NCI-H2107 (cell line): ENCODE measurements at regions not wholly inside any gene's neighbourhood (a gene's known extent, or its start where the extent isn't known, plus 50 kb on each side); places are given as distances from the start of the nearest gene placed in this dataset.
"Not testable (repeated sequence)": the region's sequence is repeated elsewhere in the genome, so short reads cannot be mapped to it uniquely, and the experiment has no call there.

Experiments
- DNase-seq: peaks from one replicate; lab custom pipeline; 2025; lab: John Stamatoyannopoulos, UW

DNA sequence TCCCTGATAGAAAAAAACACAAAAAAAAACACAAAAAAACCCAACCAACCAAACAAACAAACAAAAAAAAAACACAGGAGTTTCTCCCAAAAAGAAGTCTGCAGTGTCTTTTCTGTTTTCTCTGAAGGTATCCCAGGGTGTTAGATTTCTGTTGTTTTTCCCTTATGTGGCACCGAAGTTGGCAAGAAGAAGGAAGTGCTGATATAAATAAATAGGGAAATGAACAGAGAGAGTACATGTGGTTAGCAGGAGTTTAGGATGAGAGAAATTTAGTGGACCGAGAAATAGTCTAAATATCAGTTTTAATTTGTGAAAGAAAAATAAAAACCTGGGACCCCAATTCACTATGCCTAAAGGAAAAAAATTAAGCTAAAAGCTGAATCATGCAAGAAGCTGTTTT, 287.0 kb upstream of the SGCG start:
- DNase-seq = no peak

DNA sequence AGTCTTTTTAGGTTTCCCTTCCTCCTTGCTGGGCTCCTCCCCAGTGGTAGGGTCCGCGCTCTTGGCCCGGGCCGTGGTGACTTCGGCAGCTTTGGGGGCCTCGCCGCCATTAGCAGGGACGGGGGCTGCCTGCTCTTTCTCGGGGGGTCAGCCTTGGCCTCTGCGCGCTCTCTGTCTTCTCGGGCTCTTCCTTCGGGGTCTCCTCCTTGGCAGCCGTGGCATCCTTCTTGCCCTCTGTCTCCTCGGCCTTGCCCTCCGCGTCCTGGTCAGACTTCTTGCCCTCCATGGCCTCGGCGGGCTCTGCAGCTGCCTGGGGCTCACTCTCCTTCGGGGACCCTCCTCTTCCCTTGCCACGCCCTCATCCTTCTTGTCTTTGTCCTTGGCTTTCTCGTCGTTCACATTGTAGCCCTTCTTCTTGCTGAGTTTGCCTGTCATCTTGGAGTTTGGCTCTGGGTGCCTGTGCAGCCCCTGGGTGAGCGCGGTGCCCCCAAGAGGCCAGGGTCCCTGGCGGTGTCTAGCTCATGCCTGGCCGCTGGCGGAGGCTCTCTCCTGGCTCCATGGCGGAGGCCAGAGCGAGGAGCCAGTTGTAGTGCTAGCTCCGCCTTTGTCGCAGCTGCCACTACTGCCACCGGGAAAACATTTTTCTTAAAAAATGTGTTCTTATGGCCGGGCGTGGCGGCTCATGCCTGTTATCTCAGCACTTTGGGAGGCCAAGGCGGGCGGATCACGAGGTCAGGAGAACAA, 283.0 kb upstream of the SGCG start:
- no peak for DNase-seq

DNA sequence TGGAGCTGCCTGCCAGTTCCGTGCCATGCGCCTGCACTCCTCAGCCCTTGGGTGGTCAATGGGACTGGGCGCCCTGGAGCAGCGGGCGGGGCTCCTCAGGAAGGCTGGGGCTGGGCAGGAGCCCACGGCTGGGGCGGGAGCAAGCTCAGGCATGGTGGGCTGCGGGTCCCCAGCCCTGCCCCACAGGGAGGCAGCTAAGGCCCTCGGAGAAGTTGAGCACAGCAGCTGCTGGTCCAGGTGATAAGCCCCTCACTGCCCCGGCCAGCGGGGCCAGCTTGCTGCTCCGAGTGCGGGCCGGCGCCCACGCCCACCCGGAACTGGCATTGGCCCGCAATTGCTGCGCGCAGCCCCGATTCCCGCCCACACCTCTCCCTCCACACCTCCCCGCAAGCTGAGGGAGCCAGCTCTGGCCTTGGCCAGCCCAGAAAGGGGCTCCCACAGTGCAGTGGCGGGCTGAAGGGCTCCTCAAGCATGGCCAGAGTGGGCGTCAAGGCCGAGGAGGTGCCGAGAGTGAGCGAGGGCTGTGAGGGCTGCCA, 280.3 kb upstream of the SGCG start:
- DNase-seq = not testable (repeated sequence)

- no peak for DNase-seq
These were observed 277.5 kb upstream of the SGCG start for GRCh38 chr13:22903301-22903700.

DNA sequence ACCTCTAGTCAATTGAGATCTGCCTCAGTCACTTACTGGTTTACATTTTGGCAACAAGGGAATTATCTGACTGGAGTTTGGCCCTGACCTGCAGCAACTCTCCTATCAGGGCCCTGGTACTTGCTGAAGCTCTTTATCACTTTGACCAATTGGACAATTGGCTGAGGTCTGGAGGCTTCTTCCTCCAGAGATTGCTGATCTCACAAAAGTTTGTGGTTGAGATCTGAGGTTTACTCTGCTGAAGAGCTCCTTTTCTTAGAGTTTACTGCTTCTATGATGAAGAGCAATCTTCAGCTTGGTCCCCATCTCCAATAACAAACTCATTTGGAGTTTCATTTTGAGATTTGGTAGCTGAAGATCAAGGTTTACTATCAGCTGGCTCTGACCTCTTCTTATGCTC, 276.9 kb upstream of the SGCG start:
- no peak for DNase-seq

DNA sequence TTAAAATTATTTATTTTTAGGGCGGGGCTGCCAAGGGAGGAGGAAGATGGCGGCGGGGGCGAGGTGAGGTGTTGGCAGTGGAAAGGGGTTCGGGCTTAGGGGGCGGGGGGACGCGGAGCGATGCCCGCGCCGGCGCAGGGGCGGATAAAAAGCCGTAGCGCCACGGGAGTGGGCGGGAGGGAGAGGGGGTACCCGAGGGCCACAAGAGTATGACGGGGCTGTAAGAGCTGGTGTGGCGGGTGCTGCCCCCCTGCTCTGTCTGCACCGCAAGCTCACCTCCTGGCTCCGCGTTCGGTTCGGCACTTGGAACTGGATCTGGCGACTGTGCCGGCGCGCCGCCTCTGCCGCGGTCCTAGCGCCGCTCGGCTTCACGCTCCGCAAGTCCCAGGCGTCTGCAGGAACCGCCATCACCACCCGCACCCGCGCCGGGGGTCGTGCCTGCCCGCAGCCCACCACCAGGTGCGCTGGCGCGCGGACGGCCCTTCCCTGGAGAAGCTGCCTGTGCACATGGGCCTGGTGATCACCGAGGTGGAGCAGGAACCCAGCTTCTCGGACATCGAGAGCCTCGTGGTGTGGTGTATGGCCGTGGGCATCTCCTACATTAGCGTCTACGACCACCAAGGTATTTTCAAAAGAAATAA, 265.2 kb upstream of the SGCG start:
- no peak for DNase-seq

DNA sequence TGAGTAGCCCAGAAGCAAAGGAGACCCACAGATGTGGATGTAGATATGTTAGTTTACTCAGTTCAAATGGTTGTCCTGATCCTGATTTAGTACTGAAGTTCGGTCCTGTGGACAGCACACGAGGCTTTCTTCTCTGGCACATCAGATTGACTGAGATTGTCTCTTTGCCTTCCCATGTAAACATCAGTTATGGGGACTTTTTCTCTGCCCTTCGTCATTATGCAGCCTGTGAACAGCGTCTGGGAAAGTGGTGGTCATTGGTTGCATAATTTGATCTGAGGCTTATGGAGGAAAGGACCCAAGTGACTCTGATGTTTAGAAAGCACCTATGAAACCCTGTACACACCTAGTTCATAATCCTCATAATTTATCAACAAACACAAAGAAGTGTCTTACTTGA, 264.5 kb upstream of the SGCG start:
- DNase-seq = not testable (repeated sequence)

GRCh38 chr13:22925881-22926747, 254.7 kb upstream of the SGCG start:
- no peak for DNase-seq

DNA sequence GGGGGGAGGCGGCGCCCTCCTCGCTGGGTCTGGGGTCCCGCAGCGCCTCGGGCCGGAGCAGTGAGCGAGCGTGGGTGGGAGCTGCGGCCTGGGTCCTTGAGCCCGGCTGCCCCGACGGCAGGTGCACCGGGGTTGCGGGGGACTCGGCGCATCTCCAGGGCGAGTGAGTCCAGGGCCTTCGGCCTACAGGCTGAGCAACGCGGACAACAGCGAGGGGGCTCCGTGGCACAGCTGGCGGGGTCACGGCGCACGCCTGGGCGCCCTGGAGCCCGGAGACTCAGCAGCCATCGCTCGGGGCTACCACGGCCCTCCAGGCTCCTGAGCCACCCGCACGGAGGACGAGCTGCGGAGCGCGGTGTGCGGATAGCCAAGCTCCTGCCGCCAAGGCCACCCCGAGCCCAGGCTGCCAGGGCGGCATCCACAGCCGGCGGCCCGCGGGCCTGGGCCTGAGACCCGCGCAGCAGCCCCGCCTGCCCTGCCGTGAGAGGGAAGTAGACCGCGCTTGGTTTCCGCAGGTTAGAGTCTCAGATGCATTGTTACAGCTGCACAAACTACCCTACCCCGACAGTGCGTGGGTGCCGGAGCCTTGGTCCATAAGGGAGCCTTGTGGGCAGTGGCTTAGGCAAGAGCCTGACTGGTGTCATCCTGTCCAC, 253.9 kb upstream of the SGCG start:
- no peak for DNase-seq

GRCh38 chr13:22927845-22928244, 252.9 kb upstream of the SGCG start:
- not testable (repeated sequence) for DNase-seq

GRCh38 chr13:22929381-22930126, 251.2 kb upstream of the SGCG start:
- no peak for DNase-seq

DNA sequence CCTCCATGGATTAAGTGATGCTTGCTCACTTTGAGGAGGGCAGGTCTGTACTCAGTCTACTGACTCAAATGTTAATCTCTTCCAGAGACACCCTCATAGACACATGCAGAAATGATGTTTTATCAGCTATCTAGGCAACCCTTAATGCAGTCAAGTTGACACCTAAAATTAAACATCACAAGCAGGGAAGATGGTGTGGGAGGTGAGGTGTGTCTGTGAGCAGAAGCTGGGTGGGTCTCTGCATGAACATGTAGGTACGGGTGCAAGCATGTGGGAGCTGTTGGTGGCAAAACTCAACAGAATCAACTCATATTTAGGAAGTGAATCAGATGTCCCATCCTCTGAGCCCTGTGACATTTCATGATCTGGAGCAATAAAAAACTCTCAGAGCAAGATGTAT, 249.2 kb upstream of the SGCG start:
- no peak for DNase-seq

- DNase-seq = not testable (repeated sequence)
These were observed 248.0 kb upstream of the SGCG start for GRCh38 chr13:22932632-22933412.

- DNase-seq = no peak
These were observed 247.1 kb upstream of the SGCG start for GRCh38 chr13:22933571-22934181.

- no peak for DNase-seq
These were observed 245.8 kb upstream of the SGCG start for GRCh38 chr13:22934744-22935523.

- no peak for DNase-seq
These were observed 244.6 kb upstream of the SGCG start for GRCh38 chr13:22936228-22936627.

GRCh38 chr13:22937241-22937640, 243.5 kb upstream of the SGCG start:
- no peak for DNase-seq

GRCh38 chr13:22937953-22938352, 242.8 kb upstream of the SGCG start:
- DNase-seq = no peak

DNA sequence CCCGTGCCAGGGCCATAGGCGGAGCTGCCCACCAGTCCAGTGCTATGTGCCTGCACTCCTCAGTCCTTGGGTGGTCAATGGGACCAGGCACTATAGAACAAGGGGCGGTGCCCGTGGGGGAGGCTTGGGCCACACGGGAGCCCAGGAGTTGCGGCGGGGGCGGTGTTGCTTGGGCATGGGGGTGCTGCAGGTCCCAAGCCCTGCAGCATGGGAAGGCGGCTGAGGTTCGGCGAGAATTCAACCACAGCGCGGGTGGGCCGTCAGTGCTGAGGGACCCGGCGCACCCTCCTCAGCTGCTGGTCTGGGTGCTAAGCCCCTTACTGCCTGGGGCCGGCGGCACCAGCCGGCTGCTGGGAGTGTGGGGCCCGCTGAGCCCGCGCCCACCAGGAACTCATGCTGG, 242.2 kb upstream of the SGCG start:
- no peak for DNase-seq
